ENCODE measurements at regions not wholly inside any gene's neighbourhood (a gene's known extent, or its start where the extent isn't known, plus 50 kb on each side); places are given as distances from the start of the nearest gene placed in this dataset.

- POLR2A ChIA-PET (ENCODE audit: unreplicated experiment), result no interaction called here
Measured at GRCh38 chr2:221635949-221636348, 63.8 kb upstream of the EPHA4 start.

More at GRCh38 chr2:221635949-221636348, 63.8 kb upstream of the EPHA4 start:
- intact Hi-C loops (cut with micrococcal nuclease) (no loop called here), in situ Hi-C loops (cut with MboI; ENCODE audit: low sequenced_read_pairs) (no loop called here), dilution Hi-C loops (cut with HindIII; ENCODE audit: low sequenced_read_pairs, unreplicated experiment) (no loop called here)
- H2BK120ac ChIP-seq (ENCODE audit: low read depth, low read length), result no peak overlapping the region
- CTCF ChIA-PET, result no interaction called here
- no peaks in the 10 kb centered on the region for H4K20me1 ChIP-seq (ENCODE audit: insufficient read depth, low read length)
- no peak for ATAC-seq (ENCODE audit: low read depth)
- H3K36me3 ChIP-seq (ENCODE audit: control insufficient read depth, insufficient read depth, low read length), result no peaks in the 10 kb centered on the region
- H2AFZ ChIP-seq (replicated peaks; ENCODE audit: low read length, poor library complexity), result no peak overlapping the region
- DNase-seq, result no peak
- H3K4me3 ChIP-seq (ENCODE audit: insufficient read depth, low read depth, low read length), result no peak overlapping the region
- H3K14ac ChIP-seq (replicated peaks; ENCODE audit: low read depth, low read length), result no peak overlapping the region
- H2AK9ac ChIP-seq (replicated peaks; ENCODE audit: low read depth, low read length, poor library complexity), result no peak overlapping the region
- no peak overlapping the region for H2AK5ac ChIP-seq (ENCODE audit: low read depth, low read length)
- no peak overlapping the region for H2BK20ac ChIP-seq (ENCODE audit: low read depth, low read length)
- H3K23ac ChIP-seq (ENCODE audit: low read depth, low read length), result no peak overlapping the region
- BruUV-seq (replicated peaks), result no TSS peak
- no peak overlapping the region for H3K4me2 ChIP-seq (ENCODE audit: low read depth, low read length)
- no peak overlapping the region for H3K56ac ChIP-seq (ENCODE audit: extremely low read depth, insufficient read depth, low read length)
- no peaks in the 10 kb centered on the region for H3K27me3 ChIP-seq (ENCODE audit: control insufficient read depth, insufficient read depth, low read length)
- H4K8ac ChIP-seq (ENCODE audit: low read depth in 2 of 2, low read length in 2 of 2), result no peak overlapping the region
- H3K4me1 ChIP-seq (ENCODE audit: control insufficient read depth, insufficient read depth, low read length), result no peaks in the 10 kb centered on the region
- no peaks in the 10 kb centered on the region for H3K9me3 ChIP-seq (ENCODE audit: control insufficient read depth, insufficient read depth, low read length)
- TF ChIP-seq NFE2L2 (IDR thresholded peaks at IDR 0.05; ENCODE audit: low read depth, low read length) (no peak), ELK1 (IDR thresholded peaks at IDR 0.05; ENCODE audit: borderline replicate concordance, low read depth, low read length) (no peak), MAZ (IDR thresholded peaks at IDR 0.05; ENCODE audit: borderline replicate concordance, low read depth, low read length) (no peak), RAD21 (IDR thresholded peaks at IDR 0.05; ENCODE audit: low read length) (no peak), MXI1 (IDR thresholded peaks at IDR 0.05; ENCODE audit: borderline replicate concordance, low read depth, low read length) (no peak), SMC3 (IDR thresholded peaks at IDR 0.05; ENCODE audit: low read depth, low read length) (no peak), FOS (IDR thresholded peaks at IDR 0.05; ENCODE audit: low read depth, low read length) (no peak), CEBPB (IDR thresholded peaks at IDR 0.05; ENCODE audit: low read depth, low read length) (no peak), CTCF (conservative IDR thresholded peaks at IDR 0.05; ENCODE audit: low read depth, low read length) (no peak), MAFK (IDR thresholded peaks at IDR 0.05; ENCODE audit: low read depth, low read length) (no peak), RCOR1 (IDR thresholded peaks at IDR 0.05; ENCODE audit: insufficient replicate concordance, low read length) (no peak), POLR2A (IDR thresholded peaks at IDR 0.05; ENCODE audit: low read depth, low read length) (no peak)
- no peaks in the 10 kb centered on the region for H3K9me1 ChIP-seq (ENCODE audit: insufficient read depth, low read length)
- H4K91ac ChIP-seq (ENCODE audit: insufficient read depth, low read depth, low read length), result no peak overlapping the region
- no peak overlapping the region for H4K5ac ChIP-seq (ENCODE audit: low read depth, low read length)
- H3K27ac ChIP-seq (ENCODE audit: insufficient read depth, low read length), result no peak overlapping the region
- no peak overlapping the region for H2BK15ac ChIP-seq (ENCODE audit: low read depth, low read length)
- no peaks in the 10 kb centered on the region for H3K79me1 ChIP-seq (ENCODE audit: low read depth in 1 of 2, low read length in 2 of 2)
- no peak overlapping the region for H3K9ac ChIP-seq (ENCODE audit: low read depth, low read length)
- H3K18ac ChIP-seq (ENCODE audit: low read depth, low read length), result no peak overlapping the region
- H2BK5ac ChIP-seq (ENCODE audit: low read depth, low read length, poor library complexity, severe bottlenecking), result no peak overlapping the region
- no peak overlapping the region for H3K4ac ChIP-seq (ENCODE audit: low read depth, low read length)
